DMS53 (cell line): ENCODE measurements at regions not wholly inside any gene's neighbourhood (a gene's known extent, or its start where the extent isn't known, plus 50 kb on each side); places are given as distances from the start of the nearest gene placed in this dataset.
"Not testable (repeated sequence)": the region's sequence is repeated elsewhere in the genome, so short reads cannot be mapped to it uniquely, and the experiment has no call there.

ENCODE experiments used
- DNase-seq: peaks from one replicate; lab custom pipeline; 2025; lab: John Stamatoyannopoulos, UW

GRCh38 chr7:153942036-153942435, 110.2 kb upstream of the DPP6 start:
- DNase-seq = no peak

- DNase-seq = no peak
These were observed 108.7 kb upstream of the DPP6 start for GRCh38 chr7:153943457-153943856.

GRCh38 chr7:153943861-153944260, 108.3 kb upstream of the DPP6 start:
- DNase-seq = no peak

GRCh38 chr7:153948060-153948459, 104.1 kb upstream of the DPP6 start:
- DNase-seq = no peak

GRCh38 chr7:153951316-153951715, 100.9 kb upstream of the DPP6 start:
- DNase-seq = no peak

- DNase-seq = no peak
These were observed 97.7 kb upstream of the DPP6 start for GRCh38 chr7:153954477-153954876.

- DNase-seq = not testable (repeated sequence)
These were observed 94.5 kb upstream of the DPP6 start for GRCh38 chr7:153957677-153958076.

GRCh38 chr7:153958381-153958780, 93.8 kb upstream of the DPP6 start:
- DNase-seq = not testable (repeated sequence)

- not testable (repeated sequence) for DNase-seq
These were observed 93.4 kb upstream of the DPP6 start for GRCh38 chr7:153958789-153959188.

GRCh38 chr7:153964481-153965112, 87.6 kb upstream of the DPP6 start:
- not testable (repeated sequence) for DNase-seq

GRCh38 chr7:153969016-153969415, 83.2 kb upstream of the DPP6 start:
- not testable (repeated sequence) for DNase-seq

- not testable (repeated sequence) for DNase-seq
These were observed 77.6 kb upstream of the DPP6 start for GRCh38 chr7:153974603-153975002.

GRCh38 chr7:153976745-153977144, 75.5 kb upstream of the DPP6 start:
- not testable (repeated sequence) for DNase-seq

GRCh38 chr7:153983186-153983585, 69.0 kb upstream of the DPP6 start:
- DNase-seq = not testable (repeated sequence)

- DNase-seq = not testable (repeated sequence)
These were observed 63.1 kb upstream of the DPP6 start for GRCh38 chr7:153989066-153989627.

GRCh38 chr7:153989742-153990425, 62.3 kb upstream of the DPP6 start:
- not testable (repeated sequence) for DNase-seq

GRCh38 chr7:153991471-153991870, 60.7 kb upstream of the DPP6 start:
- not testable (repeated sequence) for DNase-seq

GRCh38 chr7:153993402-153993801, 58.8 kb upstream of the DPP6 start:
- not testable (repeated sequence) for DNase-seq

- DNase-seq = not testable (repeated sequence)
These were observed 53.3 kb upstream of the DPP6 start for GRCh38 chr7:153998896-153999295.
